Vagina (tissue), 2 donors: ENCODE measurements at regions not wholly inside any gene's neighbourhood (a gene's known extent, or its start where the extent isn't known, plus 50 kb on each side); places are given as distances from the start of the nearest gene placed in this dataset.

Experiments used
- DNase-seq, 2 donors: peaks; one replicate each; pipeline ENCODE4 v3.0.0-alpha.2; 2017; ENCODE audit errors: extremely low spot score in 2 of 2
- H3K27ac ChIP-seq: fragments of 200-600 bp; sonication (generic); one replicate; pipeline ENCODE4 v1.5.1; 2019
- H3K27me3 ChIP-seq: fragments of 200-600 bp; sonication (generic); one replicate; pipeline ENCODE4 v1.5.1; 2019
- H3K36me3 ChIP-seq, 2 donors: fragments of 200-600 bp; sonication (generic); one replicate each; pipeline ENCODE4 v1.5.1; 2017 to 2019
- H3K4me1 ChIP-seq: fragments of 200-600 bp; sonication (generic); one replicate; pipeline ENCODE4 v1.5.1; 2019
- H3K4me3 ChIP-seq, 2 donors: fragments of 200-600 bp; sonication (generic); 1 replicate in 1 of 2; 2 replicates in 1 of 2; pipeline ENCODE4 v1.5.1; 2016 to 2019
- H3K9me3 ChIP-seq: fragments of 200-600 bp; sonication (generic); one replicate; pipeline ENCODE4 v1.5.1; 2019
- CTCF ChIP-seq, 3 experiments: fragments of 450-650 bp in 2 of 3; fragments of 200-600 bp in 1 of 3; sonication (generic) in 1 of 3; IDR thresholded peaks; one replicate each; pipeline ENCODE4 v1.5.1; 2017 to 2019; ENCODE audit warnings: antibody characterized with exemption in 3 of 3, mild to moderate bottlenecking in 2 of 3, moderate library complexity in 2 of 3
- POLR2A ChIP-seq, 2 donors: fragments of 450-650 bp; IDR thresholded peaks; one replicate each; pipeline ENCODE4 v1.6.1; 2017; ENCODE audit warnings: antibody characterized with exemption in 2 of 2, mild to moderate bottlenecking in 2 of 2, moderate library complexity in 2 of 2
- POLR2AphosphoS5 ChIP-seq, 2 donors: sonication (generic); formaldehyde crosslinking; IDR thresholded peaks; one replicate each; pipeline ENCODE4 v1.9.0; 2017; ENCODE audit warnings: antibody characterized with exemption in 2 of 2, mild to moderate bottlenecking in 2 of 2, low read depth in 1 of 2; ENCODE audit not compliant: insufficient read depth in 1 of 2
- intact Hi-C: fragments of 100-400 bp; cut with DNase I; formaldehyde crosslinking; loops from one replicate; pipeline ENCODE4 v1.15.1; 2023

DNA sequence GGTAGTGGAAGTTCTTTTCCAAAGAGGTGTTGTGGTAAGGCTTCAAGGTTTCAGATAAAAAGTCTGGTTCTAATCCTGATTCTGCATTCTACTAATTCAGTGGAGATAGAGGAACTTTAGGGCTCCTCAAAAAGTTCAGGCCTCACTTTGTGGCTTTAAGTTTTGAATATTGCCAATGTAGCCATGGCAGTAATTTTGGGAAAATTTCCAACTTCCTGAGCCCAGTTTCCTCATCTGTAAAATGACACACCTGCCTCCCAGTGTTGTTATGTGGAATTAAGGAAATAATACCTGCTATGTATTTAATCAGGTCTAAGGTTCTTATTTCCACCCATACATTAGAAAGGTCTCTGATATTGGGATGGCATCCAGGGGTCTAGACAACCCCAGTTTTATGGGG lies 147.6 kb upstream of the ITGA6 start:
- Histone ChIP-seq H3K27me3 (no peaks in the 10 kb centered on the region), H3K36me3 (no peaks in the 10 kb centered on the region), H3K27ac (no peak overlapping the region), H3K4me1 (peaks cover 9% of the 10 kb centered on the region), H3K9me3 (no peaks in the 10 kb centered on the region), H3K4me3 (no peak overlapping the region)
- intact Hi-C loops, result no loop called here
- no peak for DNase-seq
- TF ChIP-seq POLR2AphosphoS5 (IDR thresholded peaks at IDR 0.05; ENCODE audit: insufficient read depth in 1 of 2, low read depth in 1 of 2) (no peak), CTCF (IDR thresholded peaks at IDR 0.05) (no peak), POLR2A (IDR thresholded peaks at IDR 0.05) (no peak)

GRCh38 chr2:172280571-172281361 lies 146.6 kb upstream of the ITGA6 start:
- Histone ChIP-seq H3K4me3 (no peak overlapping the region), H3K4me1 (peaks cover 18% of the 10 kb centered on the region), H3K27ac (no peak overlapping the region), H3K36me3 (no peaks in the 10 kb centered on the region), H3K27me3 (no peaks in the 10 kb centered on the region), H3K9me3 (no peaks in the 10 kb centered on the region)
- TF ChIP-seq CTCF (IDR thresholded peaks at IDR 0.05), result no peak
- TF ChIP-seq POLR2AphosphoS5 (IDR thresholded peaks at IDR 0.05; ENCODE audit: insufficient read depth in 1 of 2, low read depth in 1 of 2), result no peak
- no peak for DNase-seq
- intact Hi-C loops, result no loop called here

DNA sequence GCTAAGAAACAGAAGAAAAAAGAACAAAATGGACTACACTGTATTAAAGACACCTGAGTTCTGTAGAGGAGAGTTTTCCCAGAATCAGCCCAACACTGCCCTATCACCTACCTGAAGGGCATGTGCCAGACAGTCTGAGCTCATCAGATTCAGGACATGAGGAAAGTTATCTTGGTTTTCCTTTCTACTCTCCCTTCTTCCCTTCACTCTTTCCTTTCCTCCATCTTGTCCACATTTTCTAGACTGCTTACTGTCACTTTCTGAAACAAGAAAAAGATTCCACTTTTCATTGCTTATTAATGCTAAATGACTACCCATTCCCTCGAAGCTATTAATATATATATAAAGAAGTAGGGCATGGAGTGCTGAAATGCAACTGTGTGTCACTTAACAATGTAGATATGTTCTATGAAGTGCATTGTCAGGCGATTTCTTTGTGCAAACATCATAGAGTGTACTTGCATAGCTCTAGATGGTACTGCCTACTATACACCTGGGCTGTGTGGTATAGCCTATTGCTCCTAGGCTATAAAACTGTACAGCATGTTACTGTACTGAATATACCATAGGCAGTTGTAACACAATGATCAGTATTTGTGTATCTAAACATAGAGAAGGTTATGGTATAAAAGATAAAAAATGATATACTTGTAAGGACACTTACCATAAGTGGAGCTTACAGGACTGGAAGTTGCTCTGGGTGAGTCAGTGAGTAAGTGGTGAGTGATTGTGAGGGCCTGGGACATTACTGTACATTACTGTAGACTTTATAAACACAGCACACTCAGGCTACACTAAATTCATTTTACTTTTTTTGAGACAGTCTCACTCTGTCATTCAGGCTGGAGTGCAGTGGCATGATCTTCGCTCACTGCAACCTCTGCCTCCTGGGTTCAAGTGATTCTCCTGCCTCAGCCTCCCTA lies 145.5 kb upstream of the ITGA6 start:
- Histone ChIP-seq H3K4me3 (no peak overlapping the region), H3K27me3 (no peaks in the 10 kb centered on the region), H3K36me3 (no peaks in the 10 kb centered on the region), H3K27ac (no peak overlapping the region), H3K9me3 (no peaks in the 10 kb centered on the region), H3K4me1 (peaks cover 25% of the 10 kb centered on the region)
- TF ChIP-seq POLR2A (IDR thresholded peaks at IDR 0.05) (no peak), CTCF (IDR thresholded peaks at IDR 0.05) (no peak), POLR2AphosphoS5 (IDR thresholded peaks at IDR 0.05; ENCODE audit: insufficient read depth in 1 of 2, low read depth in 1 of 2) (no peak)
- intact Hi-C loops, result no loop called here
- DNase-seq, result no peak

DNA sequence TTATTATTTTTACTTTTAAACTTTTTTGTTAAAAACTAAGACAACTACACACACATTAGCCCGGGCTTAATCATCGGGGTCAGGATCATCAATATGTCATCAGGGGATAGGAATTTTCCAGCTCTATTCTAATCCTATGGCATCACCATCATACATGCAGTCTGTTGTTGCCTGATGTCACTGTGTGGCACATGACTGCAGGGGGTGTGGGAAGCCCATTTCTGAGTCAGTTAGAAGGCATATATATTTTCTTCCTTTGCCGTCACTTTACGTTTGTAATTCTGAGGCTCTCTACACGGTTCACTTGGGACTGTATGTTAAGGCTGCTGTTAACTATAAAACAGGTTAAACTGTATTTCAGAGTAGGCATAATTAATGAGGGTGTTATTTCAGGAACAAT lies 144.4 kb upstream of the ITGA6 start:
- Histone ChIP-seq H3K9me3 (no peaks in the 10 kb centered on the region), H3K4me1 (peaks cover 25% of the 10 kb centered on the region), H3K36me3 (no peaks in the 10 kb centered on the region), H3K27ac (no peak overlapping the region), H3K4me3 (no peak overlapping the region), H3K27me3 (no peaks in the 10 kb centered on the region)
- TF ChIP-seq POLR2AphosphoS5 (IDR thresholded peaks at IDR 0.05; ENCODE audit: insufficient read depth in 1 of 2, low read depth in 1 of 2) (no peak), CTCF (IDR thresholded peaks at IDR 0.05) (no peak), POLR2A (IDR thresholded peaks at IDR 0.05) (no peak)
- DNase-seq, result no peak
- intact Hi-C loops, result no loop called here
